ENCODE measurements at regions not wholly inside any gene's neighbourhood (a gene's known extent, or its start where the extent isn't known, plus 50 kb on each side); places are given as distances from the start of the nearest gene placed in this dataset.

DNA sequence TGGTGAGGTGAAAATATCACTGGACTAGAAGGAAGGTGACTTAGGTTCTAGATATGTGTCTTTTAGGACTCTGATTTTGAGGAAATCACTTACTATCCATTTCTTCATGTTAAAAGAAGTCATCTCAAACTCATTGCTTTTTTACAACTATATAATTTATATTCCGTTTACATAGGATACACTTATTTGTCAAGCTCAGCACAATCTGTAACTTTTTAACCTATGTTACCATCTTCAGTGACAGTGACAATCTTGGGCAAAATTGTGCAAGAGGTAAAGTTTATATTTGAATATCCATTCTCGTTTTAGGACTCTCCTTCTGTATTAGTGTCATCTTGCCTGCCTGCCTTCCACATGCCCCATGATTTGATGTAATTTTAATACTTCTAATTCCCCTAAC lies 74.0 kb upstream of the FAM83B start:
- no peak overlapping the region for H3K4me3 ChIP-seq (ENCODE audit: low read depth, low read length)
- TF ChIP-seq CTCF (IDR thresholded peaks at IDR 0.05; ENCODE audit: low read depth, low read length, missing control alignments), result no peak
- DNase-seq (ENCODE audit: low read depth), result no peak
- in situ Hi-C loops (cut with HindIII; ENCODE audit: low sequenced_read_pairs), result no loop called here

DNA sequence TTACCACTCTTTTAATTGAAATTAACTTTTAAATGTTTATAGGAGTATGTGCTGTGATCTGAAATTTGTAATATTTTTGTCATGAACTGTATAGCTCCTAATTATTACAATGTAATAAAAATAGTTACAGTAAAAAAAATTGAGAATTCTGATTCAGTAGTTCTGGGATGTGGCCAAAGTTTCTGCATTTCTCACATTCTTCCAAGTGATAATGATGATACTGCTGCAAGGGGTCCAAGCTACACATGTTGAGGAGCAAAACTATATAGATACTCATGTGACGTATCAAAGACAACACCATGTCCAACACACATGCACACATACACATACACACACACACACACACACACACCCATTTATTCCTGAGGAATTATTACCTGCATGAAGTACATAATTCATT lies 71.0 kb upstream of the FAM83B start:
- no peak overlapping the region for H3K4me3 ChIP-seq (ENCODE audit: low read depth, low read length)
- in situ Hi-C loops (cut with HindIII; ENCODE audit: low sequenced_read_pairs), result no loop called here
- DNase-seq (ENCODE audit: low read depth), result no peak
- no peak for TF ChIP-seq CTCF (IDR thresholded peaks at IDR 0.05; ENCODE audit: low read depth, low read length, missing control alignments)

DNA sequence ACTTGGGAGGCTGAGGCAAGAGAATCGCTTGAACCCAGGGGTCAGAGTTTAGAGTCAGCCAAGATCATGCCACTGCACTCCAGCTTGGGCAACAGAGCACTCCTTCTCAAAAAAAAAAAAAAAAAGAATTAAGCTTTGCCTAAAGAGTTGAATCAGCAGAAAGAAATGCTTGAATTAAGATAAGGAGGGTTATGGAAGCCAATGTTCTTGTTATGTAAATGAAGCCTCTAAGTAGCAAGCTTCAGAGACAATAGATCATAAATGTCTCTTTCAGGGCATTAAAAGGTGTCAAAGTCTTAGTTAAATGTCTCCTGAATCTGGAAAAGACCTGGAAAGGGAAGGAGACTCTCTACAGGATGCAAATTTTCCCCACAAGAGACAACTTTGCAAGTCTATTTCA lies 69.7 kb upstream of the FAM83B start:
- TF ChIP-seq CTCF (IDR thresholded peaks at IDR 0.05; ENCODE audit: low read depth, low read length, missing control alignments), result no peak
- in situ Hi-C loops (cut with HindIII; ENCODE audit: low sequenced_read_pairs), result no loop called here
- DNase-seq (ENCODE audit: low read depth), result no peak
- no peak overlapping the region for H3K4me3 ChIP-seq (ENCODE audit: low read depth, low read length)

DNA sequence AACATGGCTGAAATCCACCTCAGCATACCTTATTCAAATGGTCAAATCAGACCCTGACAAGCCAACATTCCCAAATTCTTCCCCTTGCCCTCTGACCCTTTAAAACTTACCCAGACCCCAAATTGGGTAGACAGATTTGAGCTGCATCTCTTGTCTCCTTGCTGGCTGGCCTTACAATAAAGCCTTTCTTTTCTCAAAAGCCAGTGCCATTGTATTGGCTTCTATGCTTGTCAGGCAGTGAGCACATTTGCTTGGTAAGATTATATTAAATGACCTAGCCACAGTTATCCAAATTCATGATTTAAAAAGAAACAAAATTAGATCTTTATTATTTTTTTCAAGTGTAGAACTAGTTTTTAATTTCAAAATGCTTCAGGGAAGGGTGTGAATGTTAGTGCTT lies 67.8 kb upstream of the FAM83B start:
- DNase-seq (ENCODE audit: low read depth), result no peak
- in situ Hi-C loops (cut with HindIII; ENCODE audit: low sequenced_read_pairs), result no loop called here
- TF ChIP-seq CTCF (IDR thresholded peaks at IDR 0.05; ENCODE audit: low read depth, low read length, missing control alignments), result no peak
- H3K4me3 ChIP-seq (ENCODE audit: low read depth, low read length), result no peak overlapping the region

DNA sequence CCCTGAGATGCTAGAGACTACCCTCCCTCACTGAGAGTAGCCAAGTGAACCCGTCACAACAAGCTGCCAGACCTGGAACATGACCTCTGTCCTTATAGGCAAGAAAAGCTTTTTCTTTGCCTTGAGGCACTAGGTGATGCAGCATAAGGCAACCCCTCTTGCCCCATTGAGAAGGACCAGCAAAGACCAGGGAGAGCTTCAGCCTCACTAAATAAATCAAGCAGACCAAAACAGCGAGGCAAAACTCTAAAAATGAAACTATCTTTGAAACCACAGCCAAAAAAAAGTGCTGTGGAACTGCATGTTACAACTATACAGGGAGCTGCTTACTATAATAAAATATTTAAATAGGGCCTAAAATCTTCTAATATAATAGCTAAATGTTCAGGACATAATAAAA lies 62.6 kb upstream of the FAM83B start:
- no peak for TF ChIP-seq CTCF (IDR thresholded peaks at IDR 0.05; ENCODE audit: low read depth, low read length, missing control alignments)
- in situ Hi-C loops (cut with HindIII; ENCODE audit: low sequenced_read_pairs), result no loop called here
- no peak for DNase-seq (ENCODE audit: low read depth)
- no peak overlapping the region for H3K4me3 ChIP-seq (ENCODE audit: low read depth, low read length)

GRCh38 chr6:54786154-54786553 lies 60.4 kb upstream of the FAM83B start:
- no peak for TF ChIP-seq CTCF (IDR thresholded peaks at IDR 0.05; ENCODE audit: low read depth, low read length, missing control alignments)

GRCh38 chr6:54787825-54788224 lies 58.7 kb upstream of the FAM83B start:
- in situ Hi-C loops (cut with HindIII; ENCODE audit: low sequenced_read_pairs), result no loop called here
- no peak overlapping the region for H3K4me3 ChIP-seq (ENCODE audit: low read depth, low read length)
- DNase-seq (ENCODE audit: low read depth), result no peak
- no peak for TF ChIP-seq CTCF (IDR thresholded peaks at IDR 0.05; ENCODE audit: low read depth, low read length, missing control alignments)

More at GRCh38 chr6:54786154-54786553, 60.4 kb upstream of the FAM83B start:
- no peak for DNase-seq (ENCODE audit: low read depth)
- in situ Hi-C loops (cut with HindIII; ENCODE audit: low sequenced_read_pairs), result no loop called here
- no peak overlapping the region for H3K4me3 ChIP-seq (ENCODE audit: low read depth, low read length)

Data from astrocyte of the cerebellum (primary cell).